NB4 (cell line): ENCODE measurements at regions not wholly inside any gene's neighbourhood (a gene's known extent, or its start where the extent isn't known, plus 50 kb on each side); places are given as distances from the start of the nearest gene placed in this dataset.

Source experiments
- TF ChIP-seq, protein P1 (sequence below): IDR thresholded peaks from one replicate; pipeline ENCODE4 v1.5.1; 2012; ENCODE audit warnings: low read depth, low read length
- TF ChIP-seq, protein P2 (sequence below): IDR thresholded peaks from 2 replicates; pipeline ENCODE4 v1.6.1; 2011; ENCODE audit warnings: low read depth, low read length

DNA sequence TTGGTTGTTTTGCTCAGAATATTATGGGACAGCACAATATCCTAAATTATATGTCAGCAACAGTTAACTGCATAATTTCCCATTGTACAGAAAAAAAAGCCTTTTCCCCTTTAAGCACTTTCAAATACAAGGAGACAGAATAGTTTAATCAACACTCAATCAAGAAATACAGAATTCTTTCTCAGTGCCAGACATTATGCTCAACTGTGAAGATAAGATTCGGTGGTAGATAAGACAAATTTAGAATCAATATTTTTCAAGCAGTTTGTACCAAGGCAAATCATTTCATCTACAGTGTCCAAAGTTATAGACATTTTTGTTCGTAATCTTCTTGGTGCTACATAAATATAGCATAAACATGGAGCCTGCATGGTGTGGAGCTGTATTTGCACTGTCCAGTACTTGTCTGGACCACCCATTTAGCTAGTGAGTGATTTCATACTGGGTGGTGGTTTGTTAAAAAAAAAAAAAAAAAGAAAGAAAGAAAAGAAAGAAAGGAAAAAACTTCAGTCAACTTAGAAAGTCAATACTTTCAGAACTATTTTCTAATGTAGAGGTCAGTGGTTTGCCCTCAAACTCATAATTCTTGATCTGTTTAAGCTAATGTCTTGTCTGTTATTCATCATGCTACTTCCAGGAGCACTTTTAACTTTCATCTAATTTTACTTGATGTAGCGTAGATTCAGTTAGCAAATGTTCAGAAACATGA is 522.9 kb downstream of the FAT4 start:
- TF ChIP-seq, protein P1, sequence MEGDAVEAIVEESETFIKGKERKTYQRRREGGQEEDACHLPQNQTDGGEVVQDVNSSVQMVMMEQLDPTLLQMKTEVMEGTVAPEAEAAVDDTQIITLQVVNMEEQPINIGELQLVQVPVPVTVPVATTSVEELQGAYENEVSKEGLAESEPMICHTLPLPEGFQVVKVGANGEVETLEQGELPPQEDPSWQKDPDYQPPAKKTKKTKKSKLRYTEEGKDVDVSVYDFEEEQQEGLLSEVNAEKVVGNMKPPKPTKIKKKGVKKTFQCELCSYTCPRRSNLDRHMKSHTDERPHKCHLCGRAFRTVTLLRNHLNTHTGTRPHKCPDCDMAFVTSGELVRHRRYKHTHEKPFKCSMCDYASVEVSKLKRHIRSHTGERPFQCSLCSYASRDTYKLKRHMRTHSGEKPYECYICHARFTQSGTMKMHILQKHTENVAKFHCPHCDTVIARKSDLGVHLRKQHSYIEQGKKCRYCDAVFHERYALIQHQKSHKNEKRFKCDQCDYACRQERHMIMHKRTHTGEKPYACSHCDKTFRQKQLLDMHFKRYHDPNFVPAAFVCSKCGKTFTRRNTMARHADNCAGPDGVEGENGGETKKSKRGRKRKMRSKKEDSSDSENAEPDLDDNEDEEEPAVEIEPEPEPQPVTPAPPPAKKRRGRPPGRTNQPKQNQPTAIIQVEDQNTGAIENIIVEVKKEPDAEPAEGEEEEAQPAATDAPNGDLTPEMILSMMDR, result no peak
- TF ChIP-seq, protein P2, sequence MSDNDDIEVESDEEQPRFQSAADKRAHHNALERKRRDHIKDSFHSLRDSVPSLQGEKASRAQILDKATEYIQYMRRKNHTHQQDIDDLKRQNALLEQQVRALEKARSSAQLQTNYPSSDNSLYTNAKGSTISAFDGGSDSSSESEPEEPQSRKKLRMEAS, result no peak
